ENCODE measurements at regions not wholly inside any gene's neighbourhood (a gene's known extent, or its start where the extent isn't known, plus 50 kb on each side); places are given as distances from the start of the nearest gene placed in this dataset.

GRCh38 chr7:22962775-22963350, 51.1 kb downstream of the HYCC1 start:
- Histone ChIP-seq H3K4me3 (no peak overlapping the region), H3K27ac (no peak overlapping the region), H3K9me3 (no peaks in the 10 kb centered on the region), H3K27me3 (no peaks in the 10 kb centered on the region), H3K36me3 (peaks cover 0 to 12% (median 0%) of the 10 kb centered on the region in 3 donors), H3K4me1 (no peaks in the 10 kb centered on the region)
- DNase-seq = no peak
- TF ChIP-seq CTCF (IDR thresholded peaks at IDR 0.05) = no peak

- DNase-seq = no peak
- no peak for TF ChIP-seq POLR2A (IDR thresholded peaks at IDR 0.05)
- TF ChIP-seq CTCF (IDR thresholded peaks at IDR 0.05) = no peak
- H3K36me3 ChIP-seq = peaks cover 0 to 17% (median 0%) of the 10 kb centered on the region in 3 donors
- no peaks in the 10 kb centered on the region for H3K27me3 ChIP-seq
- no peaks in the 10 kb centered on the region for H3K9me3 ChIP-seq
- H3K4me1 ChIP-seq = no peaks in the 10 kb centered on the region
- H3K27ac ChIP-seq = no peak overlapping the region
- no peak overlapping the region for H3K4me3 ChIP-seq
These were observed 55.2 kb downstream of the HYCC1 start for GRCh38 chr7:22958742-22959141.

- H3K27ac ChIP-seq = no peak overlapping the region
- no peaks in the 10 kb centered on the region for H3K9me3 ChIP-seq
- no peaks in the 10 kb centered on the region for H3K27me3 ChIP-seq
- H3K4me3 ChIP-seq = no peak overlapping the region
- DNase-seq = no peak
- TF ChIP-seq POLR2A (IDR thresholded peaks at IDR 0.05) (no peak), CTCF (IDR thresholded peaks at IDR 0.05) (no peak)
- peaks cover 0 to 6% (median 0%) of the 10 kb centered on the region in 3 donors for H3K36me3 ChIP-seq
- no peaks in the 10 kb centered on the region for H3K4me1 ChIP-seq
These were observed 59.7 kb downstream of the HYCC1 start for GRCh38 chr7:22954251-22954650.

GRCh38 chr7:22952306-22953015, 61.5 kb downstream of the HYCC1 start:
- Histone ChIP-seq H3K9me3 (no peaks in the 10 kb centered on the region), H3K4me3 (no peak overlapping the region), H3K36me3 (peaks cover 0 to 4% (median 0%) of the 10 kb centered on the region in 3 donors), H3K4me1 (no peaks in the 10 kb centered on the region), H3K27me3 (no peaks in the 10 kb centered on the region), H3K27ac (no peak overlapping the region)
- no peak for TF ChIP-seq POLR2A (IDR thresholded peaks at IDR 0.05)
- no peak for TF ChIP-seq CTCF (IDR thresholded peaks at IDR 0.05)
- DNase-seq = no peak

- no peaks in the 10 kb centered on the region for H3K27me3 ChIP-seq
- DNase-seq = no peak
- no peaks in the 10 kb centered on the region for H3K4me1 ChIP-seq
- H3K4me3 ChIP-seq = no peak overlapping the region
- TF ChIP-seq POLR2A (IDR thresholded peaks at IDR 0.05) (no peak), CTCF (IDR thresholded peaks at IDR 0.05) (no peak)
- H3K36me3 ChIP-seq = peaks cover 0 to 7% (median 0%) of the 10 kb centered on the region in 3 donors
- H3K9me3 ChIP-seq = no peaks in the 10 kb centered on the region
- no peak overlapping the region for H3K27ac ChIP-seq
These were observed 64.0 kb downstream of the HYCC1 start for GRCh38 chr7:22949944-22950343.
